ENCODE measurements at regions not wholly inside any gene's neighbourhood (a gene's known extent, or its start where the extent isn't known, plus 50 kb on each side); places are given as distances from the start of the nearest gene placed in this dataset.

GRCh38 chr7:47204709-47205108, 377.2 kb downstream of the TNS3 start:
- TF ChIP-seq POLR2A (IDR thresholded peaks at IDR 0.05; ENCODE audit: control extremely low read depth in 1 of 2, low read depth in 2 of 2, low read length in 2 of 2): no peak
- no peak for TF ChIP-seq MAX (IDR thresholded peaks at IDR 0.05)
- TF ChIP-seq GABPA (IDR thresholded peaks at IDR 0.05; ENCODE audit: borderline replicate concordance, insufficient read depth, low read length): no peak
- TF ChIP-seq CTCF (IDR thresholded peaks at IDR 0.05; ENCODE audit: control extremely low read depth in 1 of 3, insufficient read depth in 1 of 3, low read depth in 1 of 3, low read length in 3 of 3): no peak
- TF ChIP-seq EGR1 (IDR thresholded peaks at IDR 0.05; ENCODE audit: borderline replicate concordance, low read depth, low read length): no peak
- no peak for TF ChIP-seq EP300 (IDR thresholded peaks at IDR 0.05; ENCODE audit: borderline replicate concordance in 1 of 2, low read depth in 2 of 2, low read length in 2 of 2)
- no peak for TF ChIP-seq TCF12 (IDR thresholded peaks at IDR 0.05; ENCODE audit: low read depth, low read length)
- no peak for TF ChIP-seq GTF2F1 (IDR thresholded peaks at IDR 0.05; ENCODE audit: borderline replicate concordance, low read depth, low read length)
- no peak for TF ChIP-seq EZH2 (IDR thresholded peaks at IDR 0.05; ENCODE audit: low read depth, low read length, severe bottlenecking)
- TF ChIP-seq TEAD4 (IDR thresholded peaks at IDR 0.05; ENCODE audit: low read depth, low read length): no peak
- no peak for TF ChIP-seq CHD7 (IDR thresholded peaks at IDR 0.05; ENCODE audit: insufficient replicate concordance, low read length)
- TF ChIP-seq SIN3A (conservative IDR thresholded peaks at IDR 0.05 in 1 of 2, IDR thresholded peaks at IDR 0.05 in 1 of 2; ENCODE audit: low read depth in 1 of 2, low read length in 2 of 2): no peak
- TF ChIP-seq POLR2AphosphoS5 (IDR thresholded peaks at IDR 0.05; ENCODE audit: low read depth, low read length): no peak

Data from H1 (cell line).